ENCODE measurements at regions not wholly inside any gene's neighbourhood (a gene's known extent, or its start where the extent isn't known, plus 50 kb on each side); places are given as distances from the start of the nearest gene placed in this dataset.

DNA sequence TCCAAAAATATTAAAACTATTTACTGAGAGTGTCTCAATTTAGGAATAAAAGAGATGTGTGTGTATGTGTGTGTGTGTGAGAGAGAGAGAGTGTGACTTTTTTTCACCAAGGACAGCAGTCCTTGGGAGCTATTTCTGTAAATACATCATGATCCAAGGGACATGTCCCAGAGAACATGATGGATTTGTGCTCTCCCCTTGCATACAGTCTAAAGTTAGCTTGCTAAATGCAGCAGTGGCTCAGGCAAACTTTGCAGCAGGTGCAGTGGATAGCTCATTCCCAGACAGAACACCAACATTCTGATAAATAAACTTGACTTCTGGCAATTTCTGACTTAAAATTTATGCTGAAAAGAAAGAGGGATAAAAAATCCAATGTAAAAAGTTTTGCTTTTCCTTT, 55.4 kb upstream of the SGCD start (continued):
- TF ChIP-seq, protein P1, sequence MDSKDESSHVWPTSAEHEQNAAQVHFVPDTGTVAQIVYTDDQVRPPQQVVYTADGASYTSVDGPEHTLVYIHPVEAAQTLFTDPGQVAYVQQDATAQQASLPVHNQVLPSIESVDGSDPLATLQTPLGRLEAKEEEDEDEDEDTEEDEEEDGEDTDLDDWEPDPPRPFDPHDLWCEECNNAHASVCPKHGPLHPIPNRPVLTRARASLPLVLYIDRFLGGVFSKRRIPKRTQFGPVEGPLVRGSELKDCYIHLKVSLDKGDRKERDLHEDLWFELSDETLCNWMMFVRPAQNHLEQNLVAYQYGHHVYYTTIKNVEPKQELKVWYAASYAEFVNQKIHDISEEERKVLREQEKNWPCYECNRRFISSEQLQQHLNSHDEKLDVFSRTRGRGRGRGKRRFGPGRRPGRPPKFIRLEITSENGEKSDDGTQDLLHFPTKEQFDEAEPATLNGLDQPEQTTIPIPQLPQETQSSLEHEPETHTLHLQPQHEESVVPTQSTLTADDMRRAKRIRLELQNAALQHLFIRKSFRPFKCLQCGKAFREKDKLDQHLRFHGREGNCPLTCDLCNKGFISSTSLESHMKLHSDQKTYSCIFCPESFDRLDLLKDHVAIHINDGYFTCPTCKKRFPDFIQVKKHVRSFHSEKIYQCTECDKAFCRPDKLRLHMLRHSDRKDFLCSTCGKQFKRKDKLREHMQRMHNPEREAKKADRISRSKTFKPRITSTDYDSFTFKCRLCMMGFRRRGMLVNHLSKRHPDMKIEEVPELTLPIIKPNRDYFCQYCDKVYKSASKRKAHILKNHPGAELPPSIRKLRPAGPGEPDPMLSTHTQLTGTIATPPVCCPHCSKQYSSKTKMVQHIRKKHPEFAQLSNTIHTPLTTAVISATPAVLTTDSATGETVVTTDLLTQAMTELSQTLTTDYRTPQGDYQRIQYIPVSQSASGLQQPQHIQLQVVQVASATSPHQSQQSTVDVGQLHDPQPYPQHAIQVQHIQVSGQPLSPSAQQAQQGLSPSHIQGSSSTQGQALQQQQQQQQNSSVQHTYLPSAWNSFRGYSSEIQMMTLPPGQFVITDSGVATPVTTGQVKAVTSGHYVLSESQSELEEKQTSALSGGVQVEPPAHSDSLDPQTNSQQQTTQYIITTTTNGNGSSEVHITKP (IDR thresholded peaks at IDR 0.05; ENCODE audit: partially characterized antibody) = no peak
- TF ChIP-seq SNRNP70 (optimal IDR thresholded peaks at IDR 0.05; ENCODE audit: low read depth, low read length) (no peak), ZKSCAN1 (IDR thresholded peaks at IDR 0.05; ENCODE audit: low read depth, low read length) (no peak), MAFF (IDR thresholded peaks at IDR 0.05; ENCODE audit: low read length) (no peak)

DNA sequence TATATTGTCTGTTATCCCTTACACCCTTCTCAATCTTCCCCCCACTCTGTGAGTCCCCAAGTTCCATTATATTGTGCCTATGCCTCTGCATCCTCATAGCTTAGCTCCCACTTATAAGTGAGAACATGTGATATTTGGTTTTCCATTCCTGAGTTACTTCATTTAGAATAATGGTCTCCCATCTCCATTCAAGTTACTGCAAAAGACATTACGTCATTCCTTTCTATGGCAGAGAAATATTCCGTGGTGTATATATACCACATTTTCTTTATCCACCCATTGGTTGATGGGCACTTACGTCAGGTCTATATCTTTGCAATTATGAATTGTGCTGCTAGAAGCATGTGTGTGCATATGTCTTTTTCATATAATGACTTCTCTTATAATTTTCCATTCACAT, 54.8 kb upstream of the SGCD start:
- no peak overlapping the region for H2AFZ ChIP-seq (ENCODE audit: low read depth, low read length)
- no peaks in the 10 kb centered on the region for H3K9me3 ChIP-seq (replicated peaks; ENCODE audit: control insufficient read depth, insufficient read depth, low read depth, low read length)
- no peaks in the 10 kb centered on the region for H3K27me3 ChIP-seq (ENCODE audit: control insufficient read depth in 2 of 2, insufficient read depth in 2 of 2, low read length in 2 of 2)
- FAIRE-seq (no peak), DNase-seq (ENCODE audit: extremely low read depth in 1 of 4, low spot score in 3 of 4) (no peak), ATAC-seq (no peak)
- H3K36me3 ChIP-seq (ENCODE audit: control insufficient read depth, insufficient read depth, low read length) = no peaks in the 10 kb centered on the region
- ChIA-PET CTCF (ENCODE audit: low intra/inter-chr PET ratio) (no interaction called here), POLR2A (no interaction called here)
- WGBS (ENCODE audit: insufficient coverage, low coverage, missing lambda C conversion rate) = 2% methylated on average over 3 of the region's 3 CpGs
- H3K4me1 ChIP-seq (replicated peaks in 1 of 2; ENCODE audit: control insufficient read depth in 2 of 2, insufficient read depth in 2 of 2, low read length in 2 of 2) = no peaks in the 10 kb centered on the region
- in situ Hi-C loops (cut with MboI) (no loop called here), intact Hi-C loops (cut with micrococcal nuclease) (no loop called here)
- no peak overlapping the region for H3K4me2 ChIP-seq (ENCODE audit: insufficient read depth, low read length)
- BruUV-seq (replicated peaks) = no TSS peak
- H4K20me1 ChIP-seq (replicated peaks; ENCODE audit: control insufficient read depth, insufficient read depth, low read length) = no peaks in the 10 kb centered on the region
- no peak overlapping the region for H3K9ac ChIP-seq (ENCODE audit: insufficient read depth in 1 of 2, low read depth in 2 of 2, low read length in 2 of 2)
- no peak overlapping the region for H3K4me3 ChIP-seq
- H3K79me2 ChIP-seq (ENCODE audit: control insufficient read depth, insufficient read depth, low read length) = no peaks in the 10 kb centered on the region
- H3K27ac ChIP-seq (ENCODE audit: extremely low read depth, low read depth, low read length) = no peak overlapping the region
- H3K9me1 ChIP-seq (ENCODE audit: control insufficient read depth, insufficient read depth, low read length) = no peaks in the 10 kb centered on the region
- TF ChIP-seq, protein P2, sequence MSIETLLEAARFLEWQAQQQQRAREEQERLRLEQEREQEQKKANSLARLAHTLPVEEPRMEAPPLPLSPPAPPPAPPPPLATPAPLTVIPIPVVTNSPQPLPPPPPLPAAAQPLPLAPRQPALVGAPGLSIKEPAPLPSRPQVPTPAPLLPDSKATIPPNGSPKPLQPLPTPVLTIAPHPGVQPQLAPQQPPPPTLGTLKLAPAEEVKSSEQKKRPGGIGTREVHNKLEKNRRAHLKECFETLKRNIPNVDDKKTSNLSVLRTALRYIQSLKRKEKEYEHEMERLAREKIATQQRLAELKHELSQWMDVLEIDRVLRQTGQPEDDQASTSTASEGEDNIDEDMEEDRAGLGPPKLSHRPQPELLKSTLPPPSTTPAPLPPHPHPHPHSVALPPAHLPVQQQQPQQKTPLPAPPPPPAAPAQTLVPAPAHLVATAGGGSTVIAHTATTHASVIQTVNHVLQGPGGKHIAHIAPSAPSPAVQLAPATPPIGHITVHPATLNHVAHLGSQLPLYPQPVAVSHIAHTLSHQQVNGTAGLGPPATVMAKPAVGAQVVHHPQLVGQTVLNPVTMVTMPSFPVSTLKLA (conservative IDR thresholded peaks at IDR 0.05) = no peak
- TF ChIP-seq TGIF2 (CRISPR knock-in tag; IDR thresholded peaks at IDR 0.05) (no peak), ZNF644 (tag; IDR thresholded peaks at IDR 0.05; ENCODE audit: low read depth) (no peak), BCL6 (CRISPR knock-in tag; IDR thresholded peaks at IDR 0.05) (no peak)
- TF ChIP-seq, protein P3, sequence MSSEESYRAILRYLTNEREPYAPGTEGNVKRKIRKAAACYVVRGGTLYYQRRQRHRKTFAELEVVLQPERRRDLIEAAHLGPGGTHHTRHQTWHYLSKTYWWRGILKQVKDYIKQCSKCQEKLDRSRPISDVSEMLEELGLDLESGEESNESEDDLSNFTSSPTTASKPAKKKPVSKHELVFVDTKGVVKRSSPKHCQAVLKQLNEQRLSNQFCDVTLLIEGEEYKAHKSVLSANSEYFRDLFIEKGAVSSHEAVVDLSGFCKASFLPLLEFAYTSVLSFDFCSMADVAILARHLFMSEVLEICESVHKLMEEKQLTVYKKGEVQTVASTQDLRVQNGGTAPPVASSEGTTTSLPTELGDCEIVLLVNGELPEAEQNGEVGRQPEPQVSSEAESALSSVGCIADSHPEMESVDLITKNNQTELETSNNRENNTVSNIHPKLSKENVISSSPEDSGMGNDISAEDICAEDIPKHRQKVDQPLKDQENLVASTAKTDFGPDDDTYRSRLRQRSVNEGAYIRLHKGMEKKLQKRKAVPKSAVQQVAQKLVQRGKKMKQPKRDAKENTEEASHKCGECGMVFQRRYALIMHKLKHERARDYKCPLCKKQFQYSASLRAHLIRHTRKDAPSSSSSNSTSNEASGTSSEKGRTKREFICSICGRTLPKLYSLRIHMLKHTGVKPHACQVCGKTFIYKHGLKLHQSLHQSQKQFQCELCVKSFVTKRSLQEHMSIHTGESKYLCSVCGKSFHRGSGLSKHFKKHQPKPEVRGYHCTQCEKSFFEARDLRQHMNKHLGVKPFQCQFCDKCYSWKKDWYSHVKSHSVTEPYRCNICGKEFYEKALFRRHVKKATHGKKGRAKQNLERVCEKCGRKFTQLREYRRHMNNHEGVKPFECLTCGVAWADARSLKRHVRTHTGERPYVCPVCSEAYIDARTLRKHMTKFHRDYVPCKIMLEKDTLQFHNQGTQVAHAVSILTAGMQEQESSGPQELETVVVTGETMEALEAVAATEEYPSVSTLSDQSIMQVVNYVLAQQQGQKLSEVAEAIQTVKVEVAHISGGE (CRISPR knock-in tag; IDR thresholded peaks at IDR 0.05) = no peak
- TF ChIP-seq, protein P4, sequence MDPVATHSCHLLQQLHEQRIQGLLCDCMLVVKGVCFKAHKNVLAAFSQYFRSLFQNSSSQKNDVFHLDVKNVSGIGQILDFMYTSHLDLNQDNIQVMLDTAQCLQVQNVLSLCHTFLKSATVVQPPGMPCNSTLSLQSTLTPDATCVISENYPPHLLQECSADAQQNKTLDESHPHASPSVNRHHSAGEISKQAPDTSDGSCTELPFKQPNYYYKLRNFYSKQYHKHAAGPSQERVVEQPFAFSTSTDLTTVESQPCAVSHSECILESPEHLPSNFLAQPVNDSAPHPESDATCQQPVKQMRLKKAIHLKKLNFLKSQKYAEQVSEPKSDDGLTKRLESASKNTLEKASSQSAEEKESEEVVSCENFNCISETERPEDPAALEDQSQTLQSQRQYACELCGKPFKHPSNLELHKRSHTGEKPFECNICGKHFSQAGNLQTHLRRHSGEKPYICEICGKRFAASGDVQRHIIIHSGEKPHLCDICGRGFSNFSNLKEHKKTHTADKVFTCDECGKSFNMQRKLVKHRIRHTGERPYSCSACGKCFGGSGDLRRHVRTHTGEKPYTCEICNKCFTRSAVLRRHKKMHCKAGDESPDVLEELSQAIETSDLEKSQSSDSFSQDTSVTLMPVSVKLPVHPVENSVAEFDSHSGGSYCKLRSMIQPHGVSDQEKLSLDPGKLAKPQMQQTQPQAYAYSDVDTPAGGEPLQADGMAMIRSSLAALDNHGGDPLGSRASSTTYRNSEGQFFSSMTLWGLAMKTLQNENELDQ (CRISPR knock-in tag; IDR thresholded peaks at IDR 0.05; ENCODE audit: borderline replicate concordance) = no peak
